HG03520 (cell line): ENCODE measurements at regions not wholly inside any gene's neighbourhood (a gene's known extent, or its start where the extent isn't known, plus 50 kb on each side); places are given as distances from the start of the nearest gene placed in this dataset.
"Not testable (repeated sequence)": the region's sequence is repeated elsewhere in the genome, so short reads cannot be mapped to it uniquely, and the experiment has no call there.

Experiments
- ATAC-seq: cut with Tn5 transposase; IDR thresholded peaks from one replicate; pipeline ENCODE4 v1.9.1; 2021; ENCODE audit warnings: mild to moderate bottlenecking, moderate library complexity; ENCODE audit not compliant: unreplicated experiment

- no peak for ATAC-seq
Measured at GRCh38 chr16:59391617-59392364, 657.7 kb upstream of the GOT2 start.

GRCh38 chr16:59385959-59386358 is 651.8 kb upstream of the GOT2 start:
- no peak for ATAC-seq

GRCh38 chr16:59385491-59385890 is 651.4 kb upstream of the GOT2 start:
- no peak for ATAC-seq

DNA sequence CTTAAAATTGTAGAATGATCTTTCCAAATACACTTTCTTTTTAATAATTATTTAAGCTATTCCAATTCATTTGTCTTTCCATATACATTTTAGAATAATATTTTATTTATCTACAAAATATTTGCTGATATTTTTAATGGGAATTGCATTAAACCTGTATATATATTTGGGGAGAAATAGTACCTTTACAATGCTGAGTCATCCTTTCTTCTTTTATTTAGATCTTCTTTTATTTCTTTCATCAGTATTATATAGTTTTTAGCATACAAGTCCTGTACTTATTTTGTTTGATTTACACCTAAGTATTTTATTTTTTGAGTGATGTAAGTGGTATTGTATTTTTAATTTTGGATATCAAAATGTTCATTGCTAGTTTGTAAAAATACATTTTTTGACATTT is 639.5 kb upstream of the GOT2 start:
- no peak for ATAC-seq

DNA sequence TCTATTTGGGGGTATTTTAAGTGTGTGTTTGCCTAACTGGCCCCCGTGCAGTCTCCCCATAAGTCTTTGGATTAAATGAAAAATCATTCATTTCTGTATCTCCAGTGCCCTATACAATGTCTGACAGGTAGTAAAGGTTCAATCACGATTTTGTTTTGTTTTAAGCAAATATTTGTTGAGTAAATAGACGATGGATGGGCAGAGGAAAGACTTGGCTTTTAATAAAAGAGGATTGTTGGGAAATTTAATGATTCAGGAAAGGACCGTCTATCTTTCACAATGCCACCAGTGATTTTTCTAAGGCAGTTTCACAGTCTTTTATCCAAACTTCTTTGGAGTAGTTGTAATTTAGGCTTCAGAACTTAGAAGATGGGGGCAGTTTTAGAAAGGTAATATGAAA is 636.6 kb upstream of the GOT2 start:
- ATAC-seq = no peak

DNA sequence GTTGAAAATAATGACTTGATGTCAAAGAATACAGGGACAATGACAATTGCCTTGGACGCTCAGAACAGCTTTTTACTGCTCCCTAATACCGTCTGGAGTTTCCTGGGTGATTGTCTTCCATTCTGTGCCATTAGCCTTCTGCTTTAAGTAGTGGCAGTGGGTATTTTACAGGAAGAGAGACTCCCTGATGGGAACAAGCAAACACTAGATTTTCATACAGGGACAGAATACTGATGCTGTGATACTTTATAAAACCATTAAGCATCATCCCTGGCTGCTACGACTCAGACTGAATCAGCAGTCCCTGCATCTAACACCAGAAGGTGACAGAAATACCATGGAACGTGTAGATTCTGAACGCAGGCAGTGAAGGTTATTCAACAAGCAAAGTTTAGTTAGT is 635.4 kb upstream of the GOT2 start:
- ATAC-seq = no peak

- no peak for ATAC-seq
Measured at GRCh38 chr16:59368586-59368985, 634.5 kb upstream of the GOT2 start.

DNA sequence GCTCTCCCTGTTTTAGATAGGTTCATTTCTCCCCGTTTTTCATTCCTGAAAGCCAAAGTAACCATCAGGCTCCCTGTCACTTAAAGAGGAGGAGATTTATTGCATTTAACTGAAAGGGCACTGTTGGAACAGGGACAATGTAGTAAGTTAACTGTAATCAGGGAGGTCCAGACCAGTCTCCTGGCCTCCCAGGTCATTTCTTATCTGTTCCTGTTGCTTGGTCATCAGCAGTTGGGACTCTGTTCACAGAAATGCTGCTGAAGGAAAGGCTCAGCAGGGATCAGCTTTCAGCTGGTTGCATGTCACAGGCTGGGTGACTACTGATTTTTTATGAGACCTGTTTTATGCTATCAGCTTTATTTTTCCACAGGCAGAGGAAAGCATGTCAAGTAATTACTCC is 622.6 kb upstream of the GOT2 start:
- no peak for ATAC-seq

GRCh38 chr16:59356144-59356543 is 622.0 kb upstream of the GOT2 start:
- no peak for ATAC-seq

DNA sequence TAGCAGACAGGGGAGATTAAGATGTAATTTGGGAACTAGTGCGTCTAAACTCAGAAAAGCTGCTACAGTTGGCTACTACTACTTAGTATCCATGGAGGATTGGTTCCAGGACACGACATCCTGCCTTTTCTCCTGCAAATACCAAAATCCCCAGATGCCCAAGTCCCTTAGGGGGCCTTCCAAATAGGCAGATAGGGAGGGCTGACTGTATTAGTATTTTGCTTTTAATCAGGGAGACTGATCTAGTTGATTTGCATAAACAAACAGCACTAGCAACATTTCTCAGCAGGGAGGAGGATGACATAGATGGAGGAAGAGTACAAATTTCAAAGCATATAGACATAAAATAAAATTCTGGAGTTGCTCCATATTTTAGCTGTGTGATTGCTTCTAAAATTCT is 621.6 kb upstream of the GOT2 start:
- ATAC-seq = no peak

DNA sequence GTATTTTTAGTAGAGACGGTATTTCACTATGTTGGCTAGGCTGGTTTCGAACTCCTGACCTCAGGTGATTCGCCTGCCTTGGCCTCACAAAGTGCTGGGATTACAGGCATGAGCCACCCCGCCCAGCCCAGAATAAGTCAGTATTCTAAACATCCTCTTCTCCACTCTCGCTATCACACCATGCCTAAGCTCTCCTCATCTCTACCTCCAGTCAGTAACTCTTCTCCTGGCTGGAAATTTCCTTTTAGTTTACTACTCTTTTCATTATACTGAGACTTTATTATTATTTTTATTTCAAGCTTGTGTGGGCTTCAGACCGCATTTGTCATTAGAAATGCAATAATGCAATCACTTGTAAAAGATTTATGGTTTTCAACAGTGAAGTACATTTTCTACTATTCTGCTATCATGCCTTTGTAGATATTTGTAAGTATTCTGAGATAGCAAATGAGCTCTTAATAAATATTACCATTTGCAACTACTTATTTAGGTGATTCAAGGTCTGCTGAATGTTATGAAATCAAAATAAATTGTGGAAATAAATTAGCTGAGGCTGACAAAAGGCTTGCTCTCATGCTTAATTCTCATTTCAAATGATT is 617.3 kb upstream of the GOT2 start:
- no peak for ATAC-seq

- ATAC-seq = no peak
Measured at GRCh38 chr16:59350670-59351069, 616.6 kb upstream of the GOT2 start.

DNA sequence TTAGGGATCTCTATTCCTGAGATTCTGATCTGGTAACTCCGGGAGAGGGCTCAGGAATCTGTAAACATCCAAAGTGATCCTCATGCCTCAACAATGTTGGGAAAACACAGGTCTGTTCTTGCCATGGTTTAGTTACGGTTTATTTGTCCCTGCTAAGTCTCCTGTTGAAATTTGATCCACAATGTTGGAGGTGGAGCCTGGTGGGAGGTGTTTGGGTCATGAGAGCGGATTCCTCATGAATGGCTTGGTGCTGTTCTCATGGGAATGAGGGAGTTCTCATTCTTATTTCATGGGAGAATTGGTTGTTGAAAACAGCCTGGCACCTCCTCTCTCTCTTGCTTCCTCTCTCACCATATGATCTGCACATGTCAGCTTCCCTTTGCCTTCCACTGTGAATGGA is 608.6 kb upstream of the GOT2 start:
- ATAC-seq = no peak

GRCh38 chr16:59341368-59341767 is 607.3 kb upstream of the GOT2 start:
- no peak for ATAC-seq

DNA sequence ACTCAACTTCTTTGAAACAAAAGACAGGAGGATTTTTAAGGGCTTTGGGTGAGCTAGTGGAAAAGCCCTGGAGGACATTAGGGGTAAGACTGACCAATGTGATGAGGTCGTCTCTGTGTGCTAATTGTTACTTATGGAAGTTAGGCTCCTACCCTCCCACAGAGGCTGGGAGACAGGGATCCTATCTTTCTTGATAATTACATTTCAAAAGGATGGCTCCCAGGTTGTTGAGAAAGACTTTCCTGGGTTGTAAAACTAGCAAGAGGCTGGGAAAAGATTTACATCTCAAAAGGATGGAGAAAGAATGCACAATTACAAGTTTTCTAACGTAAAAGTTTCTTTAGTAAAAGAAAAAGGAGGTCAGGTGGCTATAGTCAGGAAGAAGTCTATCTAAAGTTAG is 605.8 kb upstream of the GOT2 start:
- no peak for ATAC-seq

- no peak for ATAC-seq
Measured at GRCh38 chr16:59336136-59336695, 602.1 kb upstream of the GOT2 start.

- not testable (repeated sequence) for ATAC-seq
Measured at GRCh38 chr16:59331708-59332107, 597.6 kb upstream of the GOT2 start.

DNA sequence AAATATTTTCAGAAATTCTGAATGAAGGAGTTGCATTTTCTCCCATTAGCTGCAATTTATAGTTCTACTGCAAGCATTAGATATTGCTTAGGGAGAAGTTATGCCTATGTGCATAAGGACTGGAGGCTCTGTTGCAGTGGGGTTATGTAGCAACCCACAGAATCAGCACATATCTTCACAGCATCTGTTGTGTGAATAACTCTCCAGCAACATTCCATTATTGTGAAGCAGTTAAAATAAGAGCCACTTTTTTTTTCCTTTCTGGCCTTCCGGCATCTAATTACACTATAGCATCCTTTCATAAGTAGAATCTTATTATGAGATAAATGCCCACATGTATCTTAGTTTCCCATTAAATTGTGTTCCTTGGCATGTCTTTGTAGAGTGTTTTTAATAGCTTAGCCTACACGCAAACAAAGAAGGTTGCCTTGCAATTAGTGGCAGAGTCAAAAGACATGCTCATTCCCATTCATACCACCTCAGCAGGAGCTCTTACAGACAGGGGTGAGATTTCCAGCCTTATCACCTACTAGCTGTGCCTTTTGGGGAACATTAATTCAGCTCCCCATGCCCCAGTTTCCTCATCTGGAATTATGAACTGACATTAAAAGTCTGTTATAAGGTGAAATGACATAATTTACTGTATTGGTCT is 596.0 kb upstream of the GOT2 start:
- ATAC-seq = no peak

DNA sequence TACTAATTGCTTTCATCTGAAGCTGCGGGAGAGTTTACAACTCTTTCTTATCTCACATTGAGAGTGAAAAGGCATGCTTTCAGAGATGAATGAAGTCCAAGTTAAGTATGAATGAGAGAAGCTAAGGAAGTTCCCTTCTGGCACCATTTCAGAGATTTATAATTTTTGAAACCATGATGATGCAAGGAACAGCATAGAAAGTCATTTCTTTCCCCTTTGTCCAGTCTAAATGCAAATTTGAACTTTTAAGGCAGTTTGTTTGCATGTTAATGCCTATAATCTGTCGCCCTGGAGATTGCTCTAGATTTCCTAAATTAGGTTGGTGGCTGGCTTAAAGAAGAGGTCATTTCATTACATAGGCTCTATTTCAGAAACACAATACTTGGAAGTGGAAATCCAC is 594.8 kb upstream of the GOT2 start:
- ATAC-seq = no peak

- no peak for ATAC-seq
Measured at GRCh38 chr16:59327894-59328293, 593.8 kb upstream of the GOT2 start.

DNA sequence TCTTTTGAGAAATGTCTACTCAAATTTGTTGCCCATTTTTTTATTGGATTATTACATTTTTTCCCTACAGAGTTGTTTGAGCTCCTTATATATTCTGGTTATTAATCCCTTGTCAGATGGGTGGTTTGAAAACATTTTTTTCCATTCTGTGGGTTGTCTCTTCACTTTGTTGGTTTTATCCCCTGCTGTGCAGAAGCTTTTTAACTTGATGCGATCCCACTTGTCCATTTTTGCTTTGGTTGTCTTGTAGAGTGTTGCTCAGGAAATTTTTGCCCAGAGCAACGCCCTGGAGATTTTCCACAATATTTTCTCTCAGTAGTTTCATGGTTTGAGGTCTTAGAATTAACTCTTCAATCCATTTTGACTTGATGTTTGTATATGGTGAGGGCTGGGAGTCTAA is 592.8 kb upstream of the GOT2 start:
- no peak for ATAC-seq

- ATAC-seq = no peak
Measured at GRCh38 chr16:59324462-59324861, 590.3 kb upstream of the GOT2 start.
